B cell (primary cell): ENCODE measurements at regions not wholly inside any gene's neighbourhood (a gene's known extent, or its start where the extent isn't known, plus 50 kb on each side); places are given as distances from the start of the nearest gene placed in this dataset.
"Not testable (repeated sequence)": the region's sequence is repeated elsewhere in the genome, so short reads cannot be mapped to it uniquely, and the experiment has no call there.

Experiments
- EZH2 ChIP-seq: IDR thresholded peaks from 2 replicates; pipeline ENCODE4 v1.6.1; 2012; ENCODE audit warnings: borderline replicate concordance, low read depth, mild to moderate bottlenecking, moderate library complexity, low read length; ENCODE audit not compliant: insufficient read depth, poor library complexity, severe bottlenecking
- TF ChIP-seq, protein P1 (sequence below): fragments of 200-600 bp; IDR thresholded peaks from one replicate; pipeline ENCODE4 v1.8.0; 2022; ENCODE audit warnings: antibody characterized with exemption, mild to moderate bottlenecking

DNA sequence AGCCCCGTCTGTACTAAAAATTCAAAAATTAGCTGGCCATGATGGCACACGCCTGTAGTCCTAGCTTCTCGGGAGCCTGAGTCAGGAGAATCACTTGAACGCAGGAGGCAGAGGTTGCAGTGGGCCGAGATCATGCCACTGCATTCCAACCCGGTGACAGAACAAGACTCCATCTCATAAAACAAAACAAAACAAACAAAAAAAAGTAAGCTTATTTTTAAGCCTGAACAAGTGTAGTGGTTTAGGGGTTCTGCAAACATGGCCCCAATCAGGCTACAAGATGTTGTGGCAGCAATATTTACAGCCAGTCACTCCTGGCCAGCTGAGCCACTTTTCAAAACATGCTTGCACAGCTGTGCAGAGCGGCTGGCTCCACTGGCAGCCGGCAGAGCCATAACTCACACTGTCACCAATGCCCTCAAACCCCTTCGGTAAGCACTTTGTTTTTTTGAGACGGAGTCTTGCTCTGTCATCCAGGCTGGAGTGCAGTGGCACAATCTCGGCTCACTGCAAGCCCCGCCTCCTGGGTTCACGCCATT is 56.2 kb upstream of the CLEC6A start:
- TF ChIP-seq, protein P1, sequence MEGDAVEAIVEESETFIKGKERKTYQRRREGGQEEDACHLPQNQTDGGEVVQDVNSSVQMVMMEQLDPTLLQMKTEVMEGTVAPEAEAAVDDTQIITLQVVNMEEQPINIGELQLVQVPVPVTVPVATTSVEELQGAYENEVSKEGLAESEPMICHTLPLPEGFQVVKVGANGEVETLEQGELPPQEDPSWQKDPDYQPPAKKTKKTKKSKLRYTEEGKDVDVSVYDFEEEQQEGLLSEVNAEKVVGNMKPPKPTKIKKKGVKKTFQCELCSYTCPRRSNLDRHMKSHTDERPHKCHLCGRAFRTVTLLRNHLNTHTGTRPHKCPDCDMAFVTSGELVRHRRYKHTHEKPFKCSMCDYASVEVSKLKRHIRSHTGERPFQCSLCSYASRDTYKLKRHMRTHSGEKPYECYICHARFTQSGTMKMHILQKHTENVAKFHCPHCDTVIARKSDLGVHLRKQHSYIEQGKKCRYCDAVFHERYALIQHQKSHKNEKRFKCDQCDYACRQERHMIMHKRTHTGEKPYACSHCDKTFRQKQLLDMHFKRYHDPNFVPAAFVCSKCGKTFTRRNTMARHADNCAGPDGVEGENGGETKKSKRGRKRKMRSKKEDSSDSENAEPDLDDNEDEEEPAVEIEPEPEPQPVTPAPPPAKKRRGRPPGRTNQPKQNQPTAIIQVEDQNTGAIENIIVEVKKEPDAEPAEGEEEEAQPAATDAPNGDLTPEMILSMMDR: not testable (repeated sequence)
- TF ChIP-seq EZH2: not testable (repeated sequence)
